Pons (tissue), 1 donor: ENCODE measurements at regions not wholly inside any gene's neighbourhood (a gene's known extent, or its start where the extent isn't known, plus 50 kb on each side); places are given as distances from the start of the nearest gene placed in this dataset.
A peak's percentile ranks its signal among the peaks of the same experiment; 100 is the strongest.

Experiments
- DNase-seq: peaks from one replicate; pipeline ENCODE4 v3.0.0-alpha.2; 2016; ENCODE audit warnings: low spot score

- DNase-seq = no peak
Observed at GRCh38 chr6:18763086-18763485, 375.9 kb downstream of the RNF144B start.

GRCh38 chr6:18784794-18785193 lies 397.6 kb downstream of the RNF144B start:
- no peak for DNase-seq

DNA sequence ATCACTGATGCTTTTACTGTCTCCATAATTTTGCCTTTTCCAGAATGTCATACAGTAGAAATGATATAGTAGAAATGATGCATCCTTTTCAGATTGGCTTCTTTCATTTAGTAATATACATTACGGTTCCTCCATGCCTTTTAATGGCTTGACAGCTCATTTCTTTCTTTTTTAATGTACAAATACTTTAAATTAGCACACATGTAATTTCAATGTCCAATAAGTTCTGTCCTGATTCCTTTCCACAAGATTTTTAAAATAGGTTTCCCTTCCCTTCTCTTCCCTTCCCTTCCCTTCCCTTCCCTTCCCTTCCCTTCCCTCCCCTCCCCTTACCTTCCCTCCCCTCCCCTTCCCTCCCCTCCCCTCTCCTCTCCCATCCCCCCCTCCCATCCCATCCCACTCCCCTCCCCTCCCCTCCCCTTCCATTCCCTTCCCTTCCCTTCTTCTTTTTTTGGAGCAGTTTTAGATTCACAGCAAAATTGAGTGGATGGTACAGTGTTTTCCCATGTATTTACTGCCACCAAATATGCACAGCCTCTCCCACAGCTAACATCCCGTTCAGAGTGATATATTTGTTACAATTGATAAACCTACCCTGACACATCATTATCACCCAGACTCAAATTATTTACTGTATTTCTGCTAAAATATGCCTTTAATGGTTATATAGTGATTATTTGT lies 398.8 kb downstream of the RNF144B start:
- DNase-seq = no peak

DNA sequence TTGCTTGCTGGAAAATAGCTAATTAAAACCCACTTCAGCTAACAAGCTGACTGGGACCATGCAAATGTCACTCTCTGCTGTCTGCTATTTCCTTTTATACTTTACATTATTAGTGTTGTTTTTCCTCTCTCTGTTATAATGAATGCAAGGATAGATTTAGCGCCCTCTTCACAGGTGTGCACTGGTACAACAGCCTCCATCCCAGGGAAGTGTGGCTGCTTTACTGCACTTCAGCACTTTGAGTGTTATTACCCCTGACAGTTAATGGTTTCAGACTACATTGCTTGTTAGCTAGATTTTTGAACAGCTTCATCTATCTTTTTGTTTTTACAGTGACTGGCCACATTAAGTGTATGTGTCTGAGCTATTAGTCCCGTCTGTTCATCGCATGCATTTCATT lies 405.7 kb downstream of the RNF144B start:
- DNase-seq = no peak

- no peak for DNase-seq
Observed at GRCh38 chr6:18795726-18796125, 408.6 kb downstream of the RNF144B start.

DNA sequence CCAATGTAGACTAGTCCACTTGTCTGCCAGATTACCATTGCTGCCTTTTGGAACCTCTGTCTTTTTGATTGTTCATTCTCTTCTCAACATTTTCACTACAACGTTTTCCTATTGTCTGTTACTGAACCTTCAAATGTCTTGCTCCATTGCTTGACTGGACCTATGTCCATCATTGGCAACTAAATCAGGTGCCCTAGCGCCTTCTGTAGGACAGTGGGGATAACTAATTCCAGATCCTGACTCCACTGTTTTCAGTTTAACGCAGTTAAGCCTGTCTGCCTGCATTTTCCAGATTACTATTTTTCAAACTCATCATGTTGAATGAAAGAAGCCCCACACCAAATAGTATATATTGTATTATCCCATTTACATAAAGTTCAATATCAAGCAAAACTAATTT lies 433.6 kb downstream of the RNF144B start:
- DNase-seq = no peak

DNA sequence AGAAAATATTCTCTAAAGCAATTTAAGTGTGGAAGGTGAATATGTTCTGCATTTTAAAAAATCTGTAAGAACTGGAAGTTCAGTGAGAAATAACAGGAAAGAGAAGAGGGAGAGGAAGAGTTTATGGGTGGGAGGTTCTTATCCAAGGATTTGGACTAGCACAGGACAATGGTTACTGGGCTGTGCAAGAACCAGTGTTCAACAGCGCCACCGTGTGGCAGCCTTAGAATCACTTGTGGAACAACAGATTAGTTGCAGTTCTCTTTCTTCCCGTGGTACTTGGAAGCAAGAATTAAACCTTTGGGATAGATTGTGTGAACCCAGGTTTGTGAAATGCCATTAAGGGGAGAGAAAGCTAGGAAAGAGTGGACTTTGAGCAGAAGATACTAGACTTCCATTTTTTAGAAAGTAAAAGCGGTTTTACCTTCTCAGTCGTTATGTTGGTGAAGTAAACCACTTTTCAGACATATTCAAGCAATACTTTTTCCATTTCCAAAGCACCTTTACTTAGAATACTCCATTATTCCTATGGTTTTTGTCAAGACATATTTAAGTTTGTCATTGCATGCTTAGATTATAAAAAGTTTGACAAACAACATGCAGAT lies 436.7 kb downstream of the RNF144B start:
- DNase-seq = no peak

GRCh38 chr6:18829272-18829870 lies 442.2 kb downstream of the RNF144B start:
- DNase-seq = no peak

DNA sequence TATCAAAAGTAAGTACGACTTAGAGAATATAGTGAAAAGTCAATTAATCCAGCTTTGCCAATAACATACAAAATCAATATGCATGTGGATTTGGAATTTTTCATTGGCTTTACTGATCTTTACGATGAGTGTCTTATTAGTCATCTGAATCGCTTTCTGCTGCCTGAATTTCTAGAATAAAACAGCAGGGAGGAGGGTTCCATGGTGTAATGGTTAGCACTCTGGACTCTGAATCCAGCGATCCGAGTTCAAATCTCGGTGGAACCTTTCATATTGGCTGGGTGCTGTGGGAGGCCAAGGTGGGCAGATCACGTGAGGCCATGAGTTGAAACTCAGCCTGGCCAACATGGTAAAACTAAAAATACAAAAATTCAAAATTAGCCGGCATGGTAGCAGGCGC lies 448.8 kb downstream of the RNF144B start:
- DNase-seq = no peak

- no peak for DNase-seq
Observed at GRCh38 chr6:18837013-18837412, 449.9 kb downstream of the RNF144B start.

- no peak for DNase-seq
Observed at GRCh38 chr6:18842534-18842933, 455.4 kb downstream of the RNF144B start.

GRCh38 chr6:18845896-18846295 lies 458.7 kb downstream of the RNF144B start:
- no peak for DNase-seq

- DNase-seq = no peak
Observed at GRCh38 chr6:18846327-18846726, 459.2 kb downstream of the RNF144B start.

- DNase-seq = no peak
Observed at GRCh38 chr6:18861204-18861603, 474.1 kb downstream of the RNF144B start.

DNA sequence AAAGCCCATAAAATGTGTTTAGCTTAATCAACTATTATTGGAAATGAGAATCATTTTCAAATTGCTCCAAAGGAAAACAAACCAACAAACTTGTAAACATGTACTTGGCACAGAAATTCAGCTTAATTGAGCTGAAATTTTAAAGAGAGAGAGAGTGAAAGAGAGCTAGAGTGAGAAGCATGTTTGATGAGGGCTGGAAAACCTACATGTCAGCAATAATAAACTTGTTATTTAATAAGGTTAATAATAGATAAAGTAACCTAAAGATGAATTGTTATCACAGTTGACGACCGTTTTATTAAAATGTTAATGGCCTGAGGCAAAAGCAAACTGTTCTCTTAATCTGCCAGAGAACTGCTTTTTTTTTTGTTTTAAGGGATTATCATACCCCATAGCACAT lies 496.1 kb downstream of the RNF144B start:
- DNase-seq = no peak

- DNase-seq = peak; percentile 92
Observed at GRCh38 chr6:18883851-18884250, 496.7 kb downstream of the RNF144B start.

DNA sequence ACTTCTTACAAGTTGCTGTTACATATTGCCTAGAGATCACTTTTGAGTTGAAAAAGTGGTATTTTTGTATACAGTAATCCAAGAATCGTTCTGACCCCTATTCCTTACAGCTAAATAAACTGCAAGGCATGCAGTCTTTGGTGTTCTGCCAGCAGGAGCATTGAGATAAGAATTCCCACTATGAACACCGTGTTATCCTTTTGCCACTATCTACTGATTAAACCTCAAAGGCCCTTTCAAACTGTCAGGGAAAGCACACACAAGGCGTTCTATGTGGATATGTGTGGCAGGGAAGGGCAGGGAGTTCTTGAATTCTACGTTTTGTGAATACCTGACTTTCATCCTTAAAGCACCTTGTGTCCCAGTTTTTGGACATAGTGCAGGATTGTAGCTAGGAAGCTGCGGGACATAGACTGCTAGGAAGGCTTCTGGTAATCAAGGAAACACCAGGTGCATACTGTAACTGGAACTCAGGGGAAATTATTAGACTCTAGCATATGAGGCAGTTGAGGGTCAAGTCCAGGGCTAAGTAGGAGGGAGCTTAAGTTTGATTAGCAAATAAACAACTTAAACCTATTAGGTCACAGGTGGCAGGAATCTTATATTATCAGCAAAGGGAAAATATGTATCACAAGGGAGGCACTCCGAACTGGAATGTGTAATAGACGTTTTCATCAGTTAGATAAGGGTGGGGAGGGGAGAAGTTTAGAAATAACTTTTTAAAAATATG lies 506.6 kb downstream of the RNF144B start:
- no peak for DNase-seq

DNA sequence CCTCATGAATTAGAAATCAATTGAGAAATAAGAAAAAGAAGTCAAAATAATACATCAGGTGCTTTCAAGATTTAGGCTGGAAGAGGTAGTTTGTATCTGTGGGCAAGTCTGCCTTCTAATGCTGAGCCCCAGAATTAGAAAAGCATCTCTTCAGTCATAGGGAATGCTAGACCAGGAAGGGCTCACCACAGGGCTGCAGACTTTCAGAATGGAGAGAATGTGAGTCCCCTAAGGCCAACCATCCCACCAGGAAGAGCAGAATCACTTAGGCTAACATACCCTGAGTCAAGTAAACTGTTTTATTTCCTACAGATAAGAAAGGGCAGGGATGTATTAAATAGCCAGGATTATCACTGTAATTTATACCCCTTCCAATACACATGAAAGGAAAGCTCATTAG lies 510.2 kb downstream of the RNF144B start:
- DNase-seq = no peak

DNA sequence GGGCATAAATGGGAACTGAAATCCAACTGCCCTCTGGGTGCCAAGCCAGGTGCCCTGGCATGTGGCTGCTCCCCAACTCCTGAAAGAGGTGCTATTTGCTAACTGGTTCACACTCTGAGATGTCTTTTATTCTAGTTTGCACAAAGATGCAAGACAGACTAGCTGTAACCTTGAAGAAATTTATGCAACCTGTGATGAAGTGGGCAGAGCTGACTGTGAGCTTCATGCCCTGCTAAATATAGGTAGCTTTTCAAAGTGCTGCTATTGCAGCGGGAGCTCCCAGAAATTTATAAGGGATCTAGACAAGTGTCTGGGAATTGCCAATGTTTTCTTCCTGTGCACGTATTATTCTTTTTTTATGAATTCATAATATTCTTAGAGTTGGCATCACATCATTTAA lies 517.5 kb downstream of the RNF144B start:
- no peak for DNase-seq

DNA sequence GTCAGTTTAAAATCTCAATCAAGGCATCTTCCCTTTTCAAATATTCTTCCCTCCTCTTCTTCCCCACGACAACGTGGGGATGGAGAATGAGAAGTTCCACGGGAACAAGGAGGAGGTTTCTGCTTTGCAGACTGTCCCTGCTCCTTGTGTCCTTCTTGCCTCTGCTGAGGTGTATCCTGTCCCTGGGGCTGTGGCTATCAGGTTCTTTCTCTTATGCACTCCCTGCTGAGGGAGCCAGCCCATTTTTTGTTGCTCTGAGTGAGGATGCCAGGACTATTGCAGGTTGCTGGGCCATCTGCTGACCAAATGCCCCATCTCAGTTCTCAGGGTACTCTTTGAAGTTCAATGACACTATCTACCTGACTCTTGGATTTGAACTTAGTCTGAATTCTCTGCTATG lies 533.6 kb downstream of the RNF144B start:
- no peak for DNase-seq

- no peak for DNase-seq
Observed at GRCh38 chr6:18931086-18931485, 543.9 kb downstream of the RNF144B start.

DNA sequence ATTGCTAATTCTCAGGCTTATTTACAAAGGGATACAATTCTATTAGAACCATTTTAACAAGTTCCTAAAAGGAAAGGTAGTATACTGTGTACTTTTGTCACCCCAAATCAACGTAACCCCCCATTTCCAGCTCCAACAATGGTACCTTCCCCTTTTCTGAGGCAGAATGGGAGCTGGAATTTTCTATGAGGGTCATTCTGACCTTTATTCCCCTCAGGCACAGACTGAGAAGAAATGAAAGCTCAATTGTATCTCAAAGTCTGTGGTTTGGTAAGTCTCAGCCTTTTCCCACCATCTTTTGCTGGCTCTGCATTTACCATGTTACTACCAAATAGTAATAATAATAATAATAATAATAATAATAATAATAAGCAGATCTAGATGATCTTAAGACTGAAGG lies 571.0 kb downstream of the RNF144B start:
- no peak for DNase-seq

GRCh38 chr6:18961566-18961965 lies 574.4 kb downstream of the RNF144B start:
- no peak for DNase-seq
